ENCODE measurements at regions not wholly inside any gene's neighbourhood (a gene's known extent, or its start where the extent isn't known, plus 50 kb on each side); places are given as distances from the start of the nearest gene placed in this dataset.

DNA sequence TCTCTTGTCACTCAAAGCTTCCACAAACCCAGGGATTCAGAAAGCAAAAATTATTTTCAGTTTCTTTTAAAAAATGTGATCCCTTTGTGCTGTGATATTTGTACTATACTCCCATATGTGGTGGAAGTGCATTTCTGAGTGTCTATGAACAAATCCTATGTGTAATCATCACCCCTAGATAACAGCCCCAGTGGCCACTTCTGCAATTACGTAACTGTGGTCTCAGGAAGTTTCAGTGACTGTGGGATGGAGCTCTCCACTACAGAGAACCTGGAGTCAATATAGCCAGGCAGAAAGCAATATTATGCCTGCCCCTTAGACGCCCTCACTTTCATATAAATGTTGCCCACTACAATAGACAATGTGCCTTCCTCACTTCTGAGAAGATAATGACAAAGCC, 1101.7 kb upstream of the GHITM start:
- no peak for DNase-seq
- intact Hi-C loops (cut with micrococcal nuclease): no loop called here
- no peak overlapping the region for H3K4me3 Mint-ChIP-seq
- no peak overlapping the region for H3K27ac ChIP-seq (ENCODE audit: low read depth, low read length)
- H3K36me3 ChIP-seq (ENCODE audit: control insufficient read depth in 2 of 3, insufficient read depth in 3 of 3, low read length in 3 of 3): no peaks in the 10 kb centered on the region
- no peaks in the 10 kb centered on the region for H3K9me3 ChIP-seq (ENCODE audit: control insufficient read depth in 2 of 3, low read length in 3 of 3)
- no peaks in the 10 kb centered on the region for H3K36me3 Mint-ChIP-seq
- no peak for ATAC-seq
- ChIA-PET CTCF (no interaction called here), POLR2A (no interaction called here)
- H3K9me3 Mint-ChIP-seq: peaks cover 0 to 29% (median 4%) of the 10 kb centered on the region in 11 donors
- H3K27me3 Mint-ChIP-seq: no peaks in the 10 kb centered on the region
- no peaks in the 10 kb centered on the region for H3K4me1 ChIP-seq (ENCODE audit: control insufficient read depth in 2 of 2, insufficient read depth in 2 of 2, low read length in 2 of 2)
- H3K4me1 Mint-ChIP-seq: no peaks in the 10 kb centered on the region
- H3K27ac Mint-ChIP-seq: no peak overlapping the region
- no peak overlapping the region for H3K4me3 ChIP-seq (ENCODE audit: low read length)
- no peaks in the 10 kb centered on the region for H3K27me3 ChIP-seq (ENCODE audit: control insufficient read depth in 2 of 2, insufficient read depth in 2 of 2, low read length in 2 of 2)

DNA sequence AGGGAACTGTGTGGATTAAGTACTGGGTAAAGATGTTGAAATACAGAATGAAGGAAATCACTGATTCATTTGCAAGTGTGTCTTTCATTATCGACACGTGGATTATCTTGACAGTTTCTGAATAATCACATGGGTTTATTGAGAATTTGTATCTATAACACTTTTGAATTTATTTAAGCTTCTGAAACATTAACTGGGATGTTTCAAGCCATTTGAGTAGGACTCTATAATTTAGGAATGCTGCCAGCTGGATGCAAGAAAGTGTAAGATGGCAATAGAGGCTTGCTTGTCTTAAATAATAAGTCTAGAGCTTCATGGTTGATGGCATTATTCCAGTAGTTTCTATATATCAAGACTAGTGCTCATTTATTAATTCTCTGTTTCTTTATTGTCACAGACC, 1100.7 kb upstream of the GHITM start:
- no peaks in the 10 kb centered on the region for H3K36me3 ChIP-seq (ENCODE audit: control insufficient read depth in 2 of 3, insufficient read depth in 3 of 3, low read length in 3 of 3)
- no peak for ATAC-seq
- H3K9me3 ChIP-seq (ENCODE audit: control insufficient read depth in 2 of 3, low read length in 3 of 3): no peaks in the 10 kb centered on the region
- no peak overlapping the region for H3K27ac ChIP-seq (ENCODE audit: low read depth, low read length)
- H3K27me3 ChIP-seq (ENCODE audit: control insufficient read depth in 2 of 2, insufficient read depth in 2 of 2, low read length in 2 of 2): no peaks in the 10 kb centered on the region
- no peaks in the 10 kb centered on the region for H3K27me3 Mint-ChIP-seq
- intact Hi-C loops (cut with micrococcal nuclease): no loop called here
- POLR2A ChIA-PET: no interaction called here
- DNase-seq: no peak
- H3K4me1 ChIP-seq (ENCODE audit: control insufficient read depth in 2 of 2, insufficient read depth in 2 of 2, low read length in 2 of 2): no peaks in the 10 kb centered on the region
- peaks cover 0 to 28% (median 5%) of the 10 kb centered on the region in 11 donors for H3K9me3 Mint-ChIP-seq
- H3K4me3 Mint-ChIP-seq: no peak overlapping the region
- no peak overlapping the region for H3K27ac Mint-ChIP-seq
- H3K36me3 Mint-ChIP-seq: no peaks in the 10 kb centered on the region
- no peaks in the 10 kb centered on the region for H3K4me1 Mint-ChIP-seq
- no peak overlapping the region for H3K4me3 ChIP-seq (ENCODE audit: low read length)
- CTCF ChIA-PET: no interaction called here

DNA sequence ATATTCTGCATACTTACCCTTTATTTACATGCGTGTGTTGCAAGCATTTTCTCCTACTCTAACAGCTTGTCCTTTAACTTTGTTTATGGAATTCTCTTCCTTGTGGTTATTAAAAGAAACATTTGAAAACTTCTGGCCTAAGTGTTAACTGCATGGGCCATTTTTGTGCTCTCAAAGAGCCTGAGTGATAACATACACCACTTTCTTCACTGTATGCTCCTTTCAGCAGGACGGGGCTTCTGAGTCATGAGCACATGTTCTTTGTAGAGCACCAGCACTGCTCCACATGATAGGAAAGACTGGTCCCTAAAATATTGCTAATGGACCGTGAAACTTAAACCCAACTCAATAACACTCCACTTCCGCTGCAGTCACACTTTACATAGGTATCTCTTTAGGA, 1093.6 kb upstream of the GHITM start:
- Histone ChIP-seq H3K27ac (ENCODE audit: low read depth, low read length) (no peak overlapping the region), H3K4me3 (ENCODE audit: low read length) (no peak overlapping the region), H3K9me3 (ENCODE audit: control insufficient read depth in 2 of 3, low read length in 3 of 3) (no peaks in the 10 kb centered on the region), H3K27me3 (ENCODE audit: control insufficient read depth in 2 of 2, insufficient read depth in 2 of 2, low read length in 2 of 2) (no peaks in the 10 kb centered on the region), H3K4me1 (ENCODE audit: control insufficient read depth in 2 of 2, insufficient read depth in 2 of 2, low read length in 2 of 2) (no peaks in the 10 kb centered on the region), H3K36me3 (ENCODE audit: control insufficient read depth in 2 of 3, insufficient read depth in 3 of 3, low read length in 3 of 3) (no peaks in the 10 kb centered on the region)
- CTCF ChIA-PET: no interaction called here
- ATAC-seq (no peak), DNase-seq (no peak)
- Mint-ChIP-seq H3K36me3 (no peaks in the 10 kb centered on the region), H3K4me3 (no peak overlapping the region), H3K9me3 (peaks cover 0 to 9% (median 1%) of the 10 kb centered on the region in 11 donors), H3K27me3 (no peaks in the 10 kb centered on the region), H3K27ac (no peak overlapping the region), H3K4me1 (no peaks in the 10 kb centered on the region)
- intact Hi-C loops (cut with micrococcal nuclease): no loop called here
- POLR2A ChIA-PET: no interaction called here

DNA sequence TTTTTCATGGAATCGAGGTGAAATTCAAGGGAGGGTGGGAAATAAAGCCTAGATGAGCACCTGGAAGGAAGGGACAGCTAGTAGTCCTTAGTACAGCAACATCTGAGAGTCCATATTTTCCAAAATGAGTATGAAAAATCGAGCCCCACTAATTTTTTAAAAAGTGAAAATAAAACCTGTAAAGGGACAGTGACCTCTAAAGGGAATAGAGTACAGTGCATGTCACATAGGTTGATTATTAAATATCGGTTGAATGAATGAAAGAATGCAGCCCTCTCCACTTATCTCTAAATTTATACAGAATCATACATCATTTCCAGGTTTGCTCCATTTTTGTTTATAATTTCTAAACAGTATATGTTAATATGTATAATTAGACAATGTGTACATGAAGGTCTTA, 1088.5 kb upstream of the GHITM start:
- no peak for DNase-seq
- no peak for ATAC-seq
- no peak overlapping the region for H3K27ac ChIP-seq (ENCODE audit: low read depth, low read length)
- H3K36me3 ChIP-seq (ENCODE audit: control insufficient read depth in 2 of 3, insufficient read depth in 3 of 3, low read length in 3 of 3): no peaks in the 10 kb centered on the region
- no peaks in the 10 kb centered on the region for H3K27me3 ChIP-seq (ENCODE audit: control insufficient read depth in 2 of 2, insufficient read depth in 2 of 2, low read length in 2 of 2)
- H3K27me3 Mint-ChIP-seq: no peaks in the 10 kb centered on the region
- ChIA-PET POLR2A (no interaction called here), CTCF (no interaction called here)
- intact Hi-C loops (cut with micrococcal nuclease): no loop called here
- no peaks in the 10 kb centered on the region for H3K4me1 ChIP-seq (ENCODE audit: control insufficient read depth in 2 of 2, insufficient read depth in 2 of 2, low read length in 2 of 2)
- H3K36me3 Mint-ChIP-seq: no peaks in the 10 kb centered on the region
- no peaks in the 10 kb centered on the region for H3K9me3 ChIP-seq (ENCODE audit: control insufficient read depth in 2 of 3, low read length in 3 of 3)
- no peak overlapping the region for H3K4me3 ChIP-seq (ENCODE audit: low read length)
- peaks cover 0 to 14% (median 2%) of the 10 kb centered on the region in 11 donors for H3K9me3 Mint-ChIP-seq
- no peak overlapping the region for H3K27ac Mint-ChIP-seq
- no peaks in the 10 kb centered on the region for H3K4me1 Mint-ChIP-seq
- no peak overlapping the region for H3K4me3 Mint-ChIP-seq

DNA sequence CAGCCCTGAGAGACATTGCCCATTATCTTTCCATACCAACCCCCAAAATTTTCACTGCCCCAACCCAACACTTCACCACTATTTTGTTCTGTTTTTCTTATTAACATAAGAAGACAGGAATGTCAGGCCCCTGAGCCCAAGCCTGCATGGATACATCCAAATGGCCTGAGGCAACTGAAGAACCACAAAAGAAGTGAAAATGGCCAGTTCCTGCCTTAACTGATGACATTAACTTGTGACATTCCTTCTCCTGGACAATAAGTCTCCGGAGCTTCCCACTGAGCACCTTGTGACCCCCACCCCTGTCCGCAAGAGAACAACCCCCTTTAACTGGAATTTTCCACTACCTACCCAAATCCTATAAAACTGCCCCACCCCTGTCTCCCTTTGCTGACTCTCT, 1076.4 kb upstream of the GHITM start:
- H3K27ac ChIP-seq (ENCODE audit: low read depth, low read length): no peak overlapping the region
- H3K36me3 ChIP-seq (ENCODE audit: control insufficient read depth in 2 of 3, insufficient read depth in 3 of 3, low read length in 3 of 3): no peaks in the 10 kb centered on the region
- H3K4me1 ChIP-seq (ENCODE audit: control insufficient read depth in 2 of 2, insufficient read depth in 2 of 2, low read length in 2 of 2): no peaks in the 10 kb centered on the region
- DNase-seq (no peak), ATAC-seq (no peak)
- Mint-ChIP-seq H3K27me3 (no peaks in the 10 kb centered on the region), H3K4me3 (no peak overlapping the region), H3K27ac (no peak overlapping the region), H3K4me1 (no peaks in the 10 kb centered on the region), H3K36me3 (peaks cover 0 to 8% (median 0%) of the 10 kb centered on the region in 5 donors), H3K9me3 (peaks cover 0 to 8% (median 7%) of the 10 kb centered on the region in 11 donors)
- H3K9me3 ChIP-seq (ENCODE audit: control insufficient read depth in 2 of 3, low read length in 3 of 3): peaks cover 0 to 4% (median 0%) of the 10 kb centered on the region in 3 experiments
- CTCF ChIA-PET: no interaction called here
- no peak overlapping the region for H3K4me3 ChIP-seq (ENCODE audit: low read length)
- intact Hi-C loops (cut with micrococcal nuclease): no loop called here
- H3K27me3 ChIP-seq (ENCODE audit: control insufficient read depth in 2 of 2, insufficient read depth in 2 of 2, low read length in 2 of 2): no peaks in the 10 kb centered on the region
- POLR2A ChIA-PET: no interaction called here

DNA sequence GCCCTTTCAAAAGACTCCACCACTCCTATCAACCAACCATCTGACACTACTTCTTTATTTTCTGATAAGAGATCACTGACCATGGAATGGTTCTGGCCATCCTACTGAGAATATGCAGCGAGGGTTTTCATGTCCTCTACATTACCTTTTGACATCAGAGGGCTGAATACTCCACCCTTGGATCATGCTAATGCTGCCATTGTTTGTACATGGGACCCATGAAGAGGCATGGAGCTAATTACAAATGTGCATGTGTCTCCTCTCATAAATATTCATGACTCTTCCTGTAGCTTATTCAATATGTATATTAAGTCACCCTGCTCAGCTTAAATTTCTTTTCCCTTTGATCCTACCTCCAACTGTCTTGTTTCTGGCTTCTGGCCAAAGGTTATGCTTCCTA, 1065.8 kb upstream of the GHITM start:
- Mint-ChIP-seq H3K9me3 (peaks cover 0 to 10% (median 3%) of the 10 kb centered on the region in 11 donors), H3K4me3 (no peak overlapping the region), H3K27ac (no peak overlapping the region), H3K36me3 (no peaks in the 10 kb centered on the region), H3K4me1 (no peaks in the 10 kb centered on the region), H3K27me3 (peaks cover 0 to 4% (median 0%) of the 10 kb centered on the region in 5 donors)
- intact Hi-C loops (cut with micrococcal nuclease): no loop called here
- Histone ChIP-seq H3K36me3 (ENCODE audit: control insufficient read depth in 2 of 3, insufficient read depth in 3 of 3, low read length in 3 of 3) (no peaks in the 10 kb centered on the region), H3K4me3 (ENCODE audit: low read length) (no peak overlapping the region), H3K4me1 (ENCODE audit: control insufficient read depth in 2 of 2, insufficient read depth in 2 of 2, low read length in 2 of 2) (no peaks in the 10 kb centered on the region), H3K27ac (ENCODE audit: low read depth, low read length) (no peak overlapping the region), H3K9me3 (ENCODE audit: control insufficient read depth in 2 of 3, low read length in 3 of 3) (no peaks in the 10 kb centered on the region), H3K27me3 (ENCODE audit: control insufficient read depth in 2 of 2, insufficient read depth in 2 of 2, low read length in 2 of 2) (no peaks in the 10 kb centered on the region)
- ChIA-PET POLR2A (no interaction called here), CTCF (no interaction called here)
- no peak for ATAC-seq
- DNase-seq: no peak

DNA sequence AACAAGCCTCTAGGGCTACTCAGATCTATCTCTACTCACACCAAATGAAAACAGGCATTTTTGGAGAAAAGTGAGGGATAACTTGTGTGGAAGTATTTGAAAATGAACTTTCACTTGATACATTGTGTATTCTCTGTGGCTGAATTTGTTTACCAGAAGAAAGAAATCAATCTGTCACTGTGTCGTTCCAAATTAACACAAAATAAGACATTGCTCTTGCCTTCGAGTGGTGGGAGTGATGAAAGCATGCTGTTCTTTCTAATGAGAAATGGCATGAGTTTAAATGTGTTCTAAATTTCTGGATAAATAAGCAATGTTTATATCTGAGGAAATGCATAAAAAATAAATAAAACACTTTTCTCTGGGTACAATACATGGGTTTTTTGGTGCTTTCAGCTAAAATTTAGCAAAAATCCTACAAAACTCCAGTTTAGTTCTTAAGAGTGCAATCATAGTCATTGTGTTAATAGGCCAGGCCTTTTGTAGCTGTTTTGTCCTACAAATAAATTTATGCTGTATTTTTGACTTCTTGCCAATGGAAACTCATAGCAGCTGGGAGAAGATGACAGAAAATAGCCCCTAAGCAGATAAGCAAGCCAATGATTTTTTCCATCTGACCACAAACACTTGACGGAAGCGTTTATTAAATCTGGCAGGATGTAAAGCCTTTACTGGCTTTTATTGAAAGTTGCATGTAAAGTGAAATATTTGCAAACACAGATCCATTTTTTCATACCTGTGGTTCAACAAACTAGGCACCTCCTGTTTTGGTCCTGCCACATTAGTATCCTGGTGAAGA, 1064.1 kb upstream of the GHITM start:
- Histone ChIP-seq H3K9me3 (ENCODE audit: control insufficient read depth in 2 of 3, low read length in 3 of 3) (no peaks in the 10 kb centered on the region), H3K36me3 (ENCODE audit: control insufficient read depth in 2 of 3, insufficient read depth in 3 of 3, low read length in 3 of 3) (no peaks in the 10 kb centered on the region), H3K4me3 (ENCODE audit: low read length) (no peak overlapping the region), H3K27me3 (ENCODE audit: control insufficient read depth in 2 of 2, insufficient read depth in 2 of 2, low read length in 2 of 2) (no peaks in the 10 kb centered on the region), H3K4me1 (ENCODE audit: control insufficient read depth in 2 of 2, insufficient read depth in 2 of 2, low read length in 2 of 2) (no peaks in the 10 kb centered on the region), H3K27ac (ENCODE audit: low read depth, low read length) (no peak overlapping the region)
- H3K4me3 Mint-ChIP-seq: no peak overlapping the region
- intact Hi-C loops (cut with micrococcal nuclease): no loop called here
- POLR2A ChIA-PET: no interaction called here
- H3K9me3 Mint-ChIP-seq: peaks cover 0 to 15% (median 5%) of the 10 kb centered on the region in 11 donors
- H3K27me3 Mint-ChIP-seq: peaks cover 0 to 4% (median 0%) of the 10 kb centered on the region in 5 donors
- no peaks in the 10 kb centered on the region for H3K4me1 Mint-ChIP-seq
- no peak for ATAC-seq
- H3K36me3 Mint-ChIP-seq: no peaks in the 10 kb centered on the region
- no peak overlapping the region for H3K27ac Mint-ChIP-seq
- CTCF ChIA-PET: no interaction called here
- no peak for DNase-seq

All from naive thymus-derived CD4-positive, alpha-beta T cell (primary cell).